ENCODE measurements at regions not wholly inside any gene's neighbourhood (a gene's known extent, or its start where the extent isn't known, plus 50 kb on each side); places are given as distances from the start of the nearest gene placed in this dataset.

DNA sequence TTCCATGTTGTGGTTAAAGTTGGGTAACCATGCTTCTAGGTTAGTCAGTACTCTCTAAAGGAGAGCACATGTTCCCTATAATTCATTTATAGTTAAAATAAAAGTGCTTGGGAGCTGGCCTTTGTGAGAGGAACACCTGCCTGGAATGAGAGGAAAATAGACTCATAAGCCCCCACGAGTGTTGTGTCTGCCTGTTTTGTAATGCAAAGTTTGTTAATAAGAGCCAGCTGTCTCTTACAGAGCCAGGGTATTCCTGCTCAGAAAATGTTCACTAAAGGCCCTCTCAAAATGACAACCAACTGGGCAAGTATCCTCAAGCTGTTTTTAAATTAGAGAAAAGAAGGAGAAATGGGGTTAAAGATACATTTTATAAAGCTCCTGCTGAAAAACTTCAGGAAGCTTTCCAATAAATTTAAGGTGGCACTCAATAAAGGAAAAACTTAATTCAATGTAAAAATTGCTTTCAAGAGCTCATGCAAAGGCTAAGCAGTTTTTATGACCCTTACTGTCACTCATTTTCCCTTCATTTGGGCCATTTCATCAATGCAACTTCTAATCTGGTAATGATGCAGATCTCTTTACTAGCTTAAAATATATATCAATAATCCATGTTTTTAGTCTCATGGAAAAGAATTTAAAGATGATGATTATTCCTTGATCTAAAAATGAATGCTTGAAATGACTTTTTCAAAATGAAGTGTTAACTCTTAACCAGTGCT lies 793.6 kb downstream of the STPG2 start:
- no peak overlapping the region for H3K4me3 Mint-ChIP-seq
- H3K4me1 Mint-ChIP-seq (ENCODE audit: low read depth) = no peaks in the 10 kb centered on the region
- POLR2A ChIA-PET = no interaction called here
- intact Hi-C loops (cut with micrococcal nuclease) = no loop called here
- TF ChIP-seq, protein P1, sequence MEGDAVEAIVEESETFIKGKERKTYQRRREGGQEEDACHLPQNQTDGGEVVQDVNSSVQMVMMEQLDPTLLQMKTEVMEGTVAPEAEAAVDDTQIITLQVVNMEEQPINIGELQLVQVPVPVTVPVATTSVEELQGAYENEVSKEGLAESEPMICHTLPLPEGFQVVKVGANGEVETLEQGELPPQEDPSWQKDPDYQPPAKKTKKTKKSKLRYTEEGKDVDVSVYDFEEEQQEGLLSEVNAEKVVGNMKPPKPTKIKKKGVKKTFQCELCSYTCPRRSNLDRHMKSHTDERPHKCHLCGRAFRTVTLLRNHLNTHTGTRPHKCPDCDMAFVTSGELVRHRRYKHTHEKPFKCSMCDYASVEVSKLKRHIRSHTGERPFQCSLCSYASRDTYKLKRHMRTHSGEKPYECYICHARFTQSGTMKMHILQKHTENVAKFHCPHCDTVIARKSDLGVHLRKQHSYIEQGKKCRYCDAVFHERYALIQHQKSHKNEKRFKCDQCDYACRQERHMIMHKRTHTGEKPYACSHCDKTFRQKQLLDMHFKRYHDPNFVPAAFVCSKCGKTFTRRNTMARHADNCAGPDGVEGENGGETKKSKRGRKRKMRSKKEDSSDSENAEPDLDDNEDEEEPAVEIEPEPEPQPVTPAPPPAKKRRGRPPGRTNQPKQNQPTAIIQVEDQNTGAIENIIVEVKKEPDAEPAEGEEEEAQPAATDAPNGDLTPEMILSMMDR (IDR thresholded peaks at IDR 0.05) = no peak
- ATAC-seq (no peak), DNase-seq (no peak)
- H3K9me3 Mint-ChIP-seq = no peaks in the 10 kb centered on the region
- H3K36me3 Mint-ChIP-seq (ENCODE audit: low read depth) = no peaks in the 10 kb centered on the region
- no peaks in the 10 kb centered on the region for H3K27me3 Mint-ChIP-seq
- CTCF ChIA-PET = no interaction called here
- H3K27ac Mint-ChIP-seq = no peak overlapping the region

DNA sequence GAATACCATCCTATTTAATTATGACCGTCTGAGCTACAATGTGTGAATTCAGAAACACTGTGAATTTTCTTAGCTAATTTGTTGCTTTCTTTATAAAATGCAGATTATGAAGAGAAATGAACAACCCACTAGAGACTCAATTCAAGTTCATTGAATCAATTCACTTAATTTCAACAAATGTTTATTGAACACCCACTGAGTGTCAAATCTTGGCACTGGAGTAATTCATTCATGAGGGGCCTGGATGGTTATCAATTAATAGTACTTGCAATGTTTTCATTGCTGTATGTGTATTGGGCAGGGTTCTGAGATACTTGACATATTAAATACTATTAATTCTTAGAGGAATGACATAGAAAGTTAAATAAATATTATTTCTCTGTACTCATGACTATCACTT lies 789.4 kb downstream of the STPG2 start:
- Mint-ChIP-seq H3K9me3 (peaks cover 10% of the 10 kb centered on the region), H3K4me1 (ENCODE audit: low read depth) (no peaks in the 10 kb centered on the region), H3K36me3 (ENCODE audit: low read depth) (no peaks in the 10 kb centered on the region), H3K27me3 (no peaks in the 10 kb centered on the region), H3K4me3 (no peak overlapping the region), H3K27ac (no peak overlapping the region)
- DNase-seq = no peak
- CTCF ChIA-PET = no interaction called here
- ATAC-seq = no peak
- TF ChIP-seq, protein P1 (IDR thresholded peaks at IDR 0.05) = no peak
- POLR2A ChIA-PET = no interaction called here
- intact Hi-C loops (cut with micrococcal nuclease) = no loop called here

DNA sequence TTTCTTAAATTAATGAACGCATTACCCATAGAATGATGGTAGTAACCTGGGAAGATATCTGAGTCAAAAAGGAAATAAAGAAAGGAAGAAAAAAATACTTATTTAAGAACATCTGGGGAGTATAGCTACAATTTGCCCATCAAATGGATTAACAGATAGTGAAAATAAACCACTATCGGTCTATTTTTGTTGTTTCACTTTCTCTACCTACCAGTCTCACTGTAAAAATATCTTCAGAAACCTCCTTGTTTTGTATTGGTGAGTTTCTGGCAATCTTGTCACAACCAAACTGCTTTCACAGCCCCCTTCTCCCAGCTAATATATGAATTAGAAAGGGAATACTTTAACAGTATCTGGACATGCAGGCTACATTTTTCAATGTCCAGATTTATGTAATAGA lies 783.5 kb downstream of the STPG2 start:
- CTCF ChIA-PET = no interaction called here
- intact Hi-C loops (cut with micrococcal nuclease) = no loop called here
- Mint-ChIP-seq H3K27ac (no peak overlapping the region), H3K27me3 (no peaks in the 10 kb centered on the region), H3K4me3 (no peak overlapping the region), H3K9me3 (peaks cover 20% of the 10 kb centered on the region), H3K4me1 (ENCODE audit: low read depth) (no peaks in the 10 kb centered on the region), H3K36me3 (ENCODE audit: low read depth) (no peaks in the 10 kb centered on the region)
- DNase-seq (no peak), ATAC-seq (no peak)
- POLR2A ChIA-PET = no interaction called here
- TF ChIP-seq, protein P1 (IDR thresholded peaks at IDR 0.05) = no peak

DNA sequence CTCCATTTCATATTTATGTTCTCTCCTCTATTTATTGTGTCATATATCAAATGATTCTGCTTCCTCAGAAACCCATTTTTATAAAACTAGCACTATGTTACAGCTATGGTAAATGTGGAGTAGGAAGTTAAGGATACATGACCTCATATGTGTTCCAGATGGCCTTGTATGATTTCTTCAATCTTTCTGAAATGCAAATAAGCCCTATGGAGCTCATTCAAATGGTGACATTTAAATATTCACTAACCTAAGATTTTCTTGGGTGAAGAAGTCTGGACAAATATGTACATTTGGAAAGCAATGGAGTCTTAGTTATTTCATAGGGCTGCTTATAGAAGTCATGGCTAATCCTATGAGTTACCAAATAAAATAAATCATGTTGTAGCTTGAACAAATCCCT lies 782.5 kb downstream of the STPG2 start:
- Mint-ChIP-seq H3K27me3 (no peaks in the 10 kb centered on the region), H3K36me3 (ENCODE audit: low read depth) (no peaks in the 10 kb centered on the region), H3K4me1 (ENCODE audit: low read depth) (no peaks in the 10 kb centered on the region), H3K9me3 (peaks cover 22% of the 10 kb centered on the region), H3K27ac (no peak overlapping the region), H3K4me3 (no peak overlapping the region)
- TF ChIP-seq, protein P1 (IDR thresholded peaks at IDR 0.05) = no peak
- intact Hi-C loops (cut with micrococcal nuclease) = no loop called here
- DNase-seq (no peak), ATAC-seq (no peak)
- POLR2A ChIA-PET = no interaction called here
- CTCF ChIA-PET = no interaction called here

DNA sequence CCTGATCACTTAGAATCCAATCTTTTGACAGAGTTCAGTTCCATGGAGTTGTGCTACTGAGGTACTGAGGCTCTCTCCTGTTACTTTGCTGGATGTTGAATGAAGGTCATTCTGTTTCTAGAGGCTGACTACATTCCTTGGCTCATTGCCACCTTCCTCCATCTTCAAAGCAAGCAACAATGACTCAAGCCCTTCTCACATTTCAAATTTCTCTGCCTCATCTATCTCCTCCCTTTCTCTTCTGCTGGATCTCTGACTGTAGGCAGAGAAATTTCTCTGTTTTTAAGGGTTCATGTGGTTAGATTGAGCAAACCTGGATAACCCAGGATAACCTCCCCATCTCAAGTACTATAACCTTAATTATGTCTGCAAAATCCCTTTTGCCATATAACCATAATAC lies 775.4 kb downstream of the STPG2 start:
- no peaks in the 10 kb centered on the region for H3K36me3 Mint-ChIP-seq (ENCODE audit: low read depth)
- H3K9me3 Mint-ChIP-seq = peaks cover 8% of the 10 kb centered on the region
- H3K27ac Mint-ChIP-seq = no peak overlapping the region
- ChIA-PET POLR2A (no interaction called here), CTCF (no interaction called here)
- no peaks in the 10 kb centered on the region for H3K27me3 Mint-ChIP-seq
- no peaks in the 10 kb centered on the region for H3K4me1 Mint-ChIP-seq (ENCODE audit: low read depth)
- intact Hi-C loops (cut with micrococcal nuclease) = no loop called here
- DNase-seq (no peak), ATAC-seq (no peak)
- no peak overlapping the region for H3K4me3 Mint-ChIP-seq
- TF ChIP-seq, protein P1 (IDR thresholded peaks at IDR 0.05) = no peak
